AG04450 (cell line): ENCODE measurements at regions not wholly inside any gene's neighbourhood (a gene's known extent, or its start where the extent isn't known, plus 50 kb on each side); places are given as distances from the start of the nearest gene placed in this dataset.

Source experiments
- CTCF ChIA-PET: fragments of 300-600, 350-600 bp; formaldehyde crosslinking; extraction: SDS; loops from one replicate; lab custom pipeline; 2022; ENCODE audit warnings: antibody characterized with exemption, inconsistent platforms; lab: Charles Lee
- POLR2A ChIA-PET: fragments of 350-600 bp; formaldehyde crosslinking; extraction: SDS; loops from one replicate; lab custom pipeline; 2021; ENCODE audit warnings: antibody characterized with exemption, inconsistent platforms; lab: Yijun Ruan, JAX
- DNase-seq: peaks from one replicate; pipeline ENCODE4 v3.0.0-alpha.2; 2011; ENCODE audit warnings: low read depth, low spot score
- H3K27ac ChIP-seq: one replicate; pipeline ENCODE4 v1.5.1; 2012; ENCODE audit warnings: low read depth, low read length, control low read depth
- H3K27me3 ChIP-seq: one replicate; pipeline ENCODE4 v1.6.0; 2012; ENCODE audit warnings: low read length; ENCODE audit not compliant: control insufficient read depth, insufficient read depth
- H3K4me3 ChIP-seq: 2 replicates; pipeline ENCODE4 v1.5.1; 2011; ENCODE audit warnings: mild to moderate bottlenecking, low read depth, low read length, control low read depth
- H3K9me3 ChIP-seq: 2 replicates; pipeline ENCODE4 v1.5.1; 2012; ENCODE audit warnings: low read length; ENCODE audit not compliant: control insufficient read depth, insufficient read depth
- CTCF ChIP-seq: IDR thresholded peaks from 2 replicates; pipeline ENCODE4 v1.5.1; 2011; ENCODE audit warnings: low read depth, low read length, control low read depth, inconsistent platforms

DNA sequence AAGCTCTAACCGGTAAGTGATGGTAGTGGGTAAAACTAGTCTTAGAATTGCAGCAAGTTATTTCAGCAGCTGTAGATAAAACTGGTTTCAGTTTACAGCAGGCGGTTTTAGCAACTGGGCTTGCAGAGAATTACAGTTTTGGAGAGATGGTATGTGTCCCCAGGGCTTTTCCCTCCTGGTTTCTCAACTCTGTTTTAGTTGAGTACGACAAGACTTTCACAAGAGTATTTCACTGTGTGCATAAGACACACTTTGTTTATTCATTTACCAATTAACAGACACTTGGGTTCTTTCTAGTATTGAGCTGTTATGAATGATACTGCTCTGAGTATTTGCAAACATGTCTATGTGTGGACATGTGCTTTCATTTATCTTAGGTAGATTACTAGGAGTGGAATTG lies 65.6 kb upstream of the RFX8 start:
- CTCF ChIA-PET = interaction anchor here (0.6 kb wide), 1 partner anchor 29 kb away, joined by 4 read pairs; no protein-coding TSS in a partner anchor

GRCh38 chr2:101538076-101538475 lies 63.2 kb upstream of the RFX8 start:
- H3K27me3 ChIP-seq = no peaks in the 10 kb centered on the region
- TF ChIP-seq CTCF = no peak
- H3K4me3 ChIP-seq = no peak overlapping the region
- H3K9me3 ChIP-seq = no peaks in the 10 kb centered on the region
- H3K27ac ChIP-seq = no peak overlapping the region
- DNase-seq = no peak
- CTCF ChIA-PET = no interaction called here
- POLR2A ChIA-PET = no interaction called here

More for the DNA sequence above, 65.6 kb upstream of the RFX8 start:
- DNase-seq = no peak
- Histone ChIP-seq H3K27me3 (no peaks in the 10 kb centered on the region), H3K4me3 (no peak overlapping the region), H3K27ac (no peak overlapping the region), H3K9me3 (no peaks in the 10 kb centered on the region)
- TF ChIP-seq CTCF = no peak
- POLR2A ChIA-PET = no interaction called here

GRCh38 chr2:101534149-101534611 lies 59.3 kb upstream of the RFX8 start:
- DNase-seq = no peak
- Histone ChIP-seq H3K9me3 (no peaks in the 10 kb centered on the region), H3K27ac (no peak overlapping the region), H3K4me3 (no peak overlapping the region), H3K27me3 (no peaks in the 10 kb centered on the region)
- POLR2A ChIA-PET = no interaction called here
- CTCF ChIA-PET = no interaction called here
- no peak for TF ChIP-seq CTCF

GRCh38 chr2:101533561-101534148 lies 58.7 kb upstream of the RFX8 start:
- Histone ChIP-seq H3K4me3 (no peak overlapping the region), H3K9me3 (no peaks in the 10 kb centered on the region), H3K27me3 (no peaks in the 10 kb centered on the region), H3K27ac (no peak overlapping the region)
- ChIA-PET CTCF (no interaction called here), POLR2A (no interaction called here)
- DNase-seq = no peak
- no peak for TF ChIP-seq CTCF

DNA sequence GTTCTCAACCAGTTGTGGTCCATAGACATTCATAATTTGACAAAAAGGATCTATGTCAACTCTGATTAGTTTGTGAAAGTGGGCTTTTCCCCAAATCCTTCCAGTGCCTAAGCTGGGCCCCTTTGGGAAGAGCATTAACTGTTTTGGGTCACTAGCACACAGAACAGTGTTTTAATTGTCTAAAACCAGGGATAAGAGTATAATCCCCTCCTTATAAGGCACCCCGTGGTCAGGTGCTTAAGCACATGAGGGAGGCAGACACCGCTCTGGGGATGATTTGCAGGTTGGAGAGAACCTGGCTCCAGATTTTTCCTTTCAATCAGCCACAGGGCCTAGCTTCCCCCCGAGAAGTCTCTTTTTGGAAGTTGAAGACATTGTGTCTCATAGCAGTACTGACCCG lies 53.6 kb upstream of the RFX8 start:
- H3K27me3 ChIP-seq = no peaks in the 10 kb centered on the region
- no peaks in the 10 kb centered on the region for H3K9me3 ChIP-seq
- no peak overlapping the region for H3K27ac ChIP-seq
- no peak for DNase-seq
- H3K4me3 ChIP-seq = no peak overlapping the region
- POLR2A ChIA-PET = no interaction called here
- CTCF ChIA-PET = no interaction called here
- TF ChIP-seq CTCF = no peak
